ENCODE measurements at regions not wholly inside any gene's neighbourhood (a gene's known extent, or its start where the extent isn't known, plus 50 kb on each side); places are given as distances from the start of the nearest gene placed in this dataset.
A peak's percentile ranks its signal among the peaks of the same experiment; 100 is the strongest.
"Not testable (repeated sequence)": the region's sequence is repeated elsewhere in the genome, so short reads cannot be mapped to it uniquely, and the experiment has no call there.

DNA sequence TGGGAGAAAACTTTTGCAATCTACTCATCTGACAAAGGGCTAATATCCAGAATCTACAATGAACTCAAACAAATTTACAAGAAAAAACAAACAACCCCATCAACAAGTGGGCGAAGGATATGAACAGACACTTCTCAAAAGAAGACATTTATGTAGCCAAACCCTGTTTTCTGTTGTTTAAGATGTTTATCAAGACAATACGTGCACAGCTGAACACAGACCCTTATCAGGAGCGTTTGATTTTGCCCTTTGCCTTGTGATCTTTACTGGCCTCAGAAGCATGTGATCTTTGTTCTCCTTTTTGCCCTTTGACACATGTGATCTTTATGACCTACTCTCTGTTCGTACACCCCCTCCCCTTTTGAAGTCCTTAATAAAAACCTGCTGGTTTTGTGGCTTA is 83.7 kb downstream of the VCAM1 start:
- 32 to 61% (median 34%) methylated on average over 4 of the region's 4 CpGs for WGBS, 3 donors
- FAIRE-seq; H3K9me3 ChIP-seq (ENCODE audit: control insufficient read depth in 2 of 2, insufficient read depth in 1 of 2, low read depth in 1 of 2, low read length in 1 of 2); H3K4me1 ChIP-seq (ENCODE audit: control insufficient read depth in 3 of 3, insufficient read depth in 2 of 3, low read depth in 1 of 3, low read length in 2 of 3); H3K36me3 ChIP-seq (ENCODE audit: control insufficient read depth in 3 of 3, insufficient read depth in 2 of 3, low read depth in 1 of 3, low read length in 3 of 3); DNase-seq; H3K27ac ChIP-seq (ENCODE audit: low read depth in 1 of 3, low read length in 2 of 3); H3K27me3 ChIP-seq (ENCODE audit: control insufficient read depth in 3 of 3, insufficient read depth in 3 of 3, low read length in 3 of 3); H3K4me3 ChIP-seq (ENCODE audit: low read depth in 1 of 3, low read length in 3 of 3): not testable (repeated sequence)

DNA sequence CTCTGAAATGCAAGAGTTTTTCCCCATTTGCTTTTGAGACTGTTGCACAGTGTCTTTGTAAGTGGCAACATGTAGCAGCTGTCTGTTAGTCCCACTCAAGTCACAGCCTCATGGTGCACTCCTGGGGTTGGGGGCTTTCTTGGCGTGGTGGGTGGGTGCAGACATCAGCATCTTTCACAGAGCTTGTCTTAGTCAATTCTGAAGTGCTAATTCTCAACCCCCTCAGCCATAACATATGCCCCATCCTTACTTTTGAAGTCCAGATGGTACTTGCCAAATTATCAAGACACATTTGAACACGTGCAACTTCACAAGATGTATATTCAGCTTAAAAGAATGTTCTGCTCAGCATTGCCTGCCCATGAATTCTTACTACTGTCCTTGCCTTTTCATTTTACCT is 87.1 kb downstream of the VCAM1 start:
- Histone ChIP-seq H3K36me3 (ENCODE audit: control insufficient read depth in 3 of 3, insufficient read depth in 2 of 3, low read depth in 1 of 3, low read length in 3 of 3) (no peaks in the 10 kb centered on the region), H3K27me3 (ENCODE audit: control insufficient read depth in 3 of 3, insufficient read depth in 3 of 3, low read length in 3 of 3) (no peaks in the 10 kb centered on the region), H3K4me1 (ENCODE audit: control insufficient read depth in 3 of 3, insufficient read depth in 2 of 3, low read depth in 1 of 3, low read length in 2 of 3) (no peaks in the 10 kb centered on the region), H3K27ac (ENCODE audit: low read depth in 1 of 3, low read length in 2 of 3) (no peak overlapping the region), H3K9me3 (ENCODE audit: control insufficient read depth in 2 of 2, insufficient read depth in 1 of 2, low read depth in 1 of 2, low read length in 1 of 2) (no peaks in the 10 kb centered on the region), H3K4me3 (ENCODE audit: low read depth in 1 of 3, low read length in 3 of 3) (no peak overlapping the region)
- WGBS, 3 donors: 36 to 66% (median 40%) methylated on average over 2 of the region's 2 CpGs
- DNase-seq (no peak), FAIRE-seq (no peak)

DNA sequence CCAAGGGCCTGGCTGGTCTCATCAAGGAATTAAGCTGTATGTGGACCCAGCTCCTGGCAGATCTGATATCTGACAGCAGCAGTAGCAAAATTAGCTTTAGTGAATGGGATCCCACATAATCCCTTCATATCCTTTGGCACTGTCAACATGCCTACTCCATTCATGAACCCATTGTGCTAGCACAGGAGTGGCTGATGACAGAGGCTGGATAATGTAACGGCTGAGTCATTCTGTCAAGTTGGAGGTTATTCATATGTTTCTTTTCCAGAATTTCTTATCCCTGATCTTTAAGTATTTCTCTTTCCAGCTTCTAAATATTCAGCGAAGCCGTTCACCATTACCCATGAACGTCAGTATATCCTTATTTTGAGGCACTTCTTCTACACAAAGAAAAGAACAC is 84.3 kb downstream of the EXTL2 start:
- Histone ChIP-seq H3K27me3 (ENCODE audit: control insufficient read depth in 3 of 3, insufficient read depth in 3 of 3, low read length in 3 of 3) (no peaks in the 10 kb centered on the region), H3K4me1 (ENCODE audit: control insufficient read depth in 3 of 3, insufficient read depth in 2 of 3, low read depth in 1 of 3, low read length in 2 of 3) (no peaks in the 10 kb centered on the region), H3K27ac (ENCODE audit: low read depth in 1 of 3, low read length in 2 of 3) (no peak overlapping the region), H3K4me3 (ENCODE audit: low read depth in 1 of 3, low read length in 3 of 3) (no peak overlapping the region), H3K36me3 (ENCODE audit: control insufficient read depth in 3 of 3, insufficient read depth in 2 of 3, low read depth in 1 of 3, low read length in 3 of 3) (no peaks in the 10 kb centered on the region), H3K9me3 (ENCODE audit: control insufficient read depth in 2 of 2, insufficient read depth in 1 of 2, low read depth in 1 of 2, low read length in 1 of 2) (no peaks in the 10 kb centered on the region)
- 84 to 87% (median 86%) methylated on average over 4 of the region's 4 CpGs for WGBS, 3 donors
- no peak for FAIRE-seq
- no peak for DNase-seq

DNA sequence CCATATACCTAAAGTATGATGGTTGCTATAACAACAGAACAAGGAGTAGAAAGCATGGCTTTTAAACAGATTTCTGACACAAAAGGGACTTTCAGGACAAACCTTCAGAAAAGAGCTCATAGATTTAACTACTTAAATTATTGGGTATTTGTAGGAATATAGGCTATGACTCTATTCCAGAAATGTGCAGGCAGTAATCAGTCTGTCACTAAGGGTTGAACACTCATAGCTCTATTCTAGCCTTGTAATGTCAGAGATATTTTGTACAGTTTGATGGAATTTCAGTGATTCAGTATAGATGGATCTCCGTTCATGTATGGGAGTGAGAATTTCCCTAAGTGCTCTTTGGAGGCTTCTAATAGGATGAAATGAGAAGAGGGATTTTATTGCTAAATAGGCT is 82.8 kb downstream of the EXTL2 start:
- H3K27me3 ChIP-seq (ENCODE audit: control insufficient read depth in 3 of 3, insufficient read depth in 3 of 3, low read length in 3 of 3): no peaks in the 10 kb centered on the region
- H3K4me3 ChIP-seq (ENCODE audit: low read depth in 1 of 3, low read length in 3 of 3): no peak overlapping the region
- FAIRE-seq (no peak), DNase-seq (no peak)
- H3K9me3 ChIP-seq (ENCODE audit: control insufficient read depth in 2 of 2, insufficient read depth in 1 of 2, low read depth in 1 of 2, low read length in 1 of 2): no peaks in the 10 kb centered on the region
- H3K4me1 ChIP-seq (ENCODE audit: control insufficient read depth in 3 of 3, insufficient read depth in 2 of 3, low read depth in 1 of 3, low read length in 2 of 3): no peaks in the 10 kb centered on the region
- WGBS, 3 donors: 81 to 90% (median 85%) methylated on average over 1 of the region's 1 CpG
- H3K36me3 ChIP-seq (ENCODE audit: control insufficient read depth in 3 of 3, insufficient read depth in 2 of 3, low read depth in 1 of 3, low read length in 3 of 3): no peaks in the 10 kb centered on the region
- no peak overlapping the region for H3K27ac ChIP-seq (ENCODE audit: low read depth in 1 of 3, low read length in 2 of 3)

DNA sequence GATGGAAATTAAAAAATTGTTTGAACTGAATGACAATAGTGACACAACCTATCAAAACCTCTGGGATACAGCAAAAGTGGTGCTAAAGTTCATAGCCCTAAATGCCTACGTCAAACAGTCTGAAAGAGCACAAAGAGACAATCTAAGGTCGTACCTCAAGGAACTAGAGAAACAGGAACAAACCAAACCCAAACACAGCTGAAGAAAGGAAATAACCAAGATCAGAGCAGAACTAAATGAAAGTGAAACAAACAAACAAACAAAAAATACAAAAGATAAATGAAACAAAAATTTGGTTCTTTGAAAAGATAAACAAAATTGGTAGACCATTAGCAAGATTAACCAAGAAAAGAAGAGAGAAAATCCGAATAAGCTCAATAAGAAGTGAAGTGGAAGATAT is 79.7 kb downstream of the EXTL2 start:
- H3K4me3 ChIP-seq (ENCODE audit: low read depth in 1 of 3, low read length in 3 of 3); H3K9me3 ChIP-seq (ENCODE audit: control insufficient read depth in 2 of 2, insufficient read depth in 1 of 2, low read depth in 1 of 2, low read length in 1 of 2); H3K27ac ChIP-seq (ENCODE audit: low read depth in 1 of 3, low read length in 2 of 3); H3K27me3 ChIP-seq (ENCODE audit: control insufficient read depth in 3 of 3, insufficient read depth in 3 of 3, low read length in 3 of 3); H3K36me3 ChIP-seq (ENCODE audit: control insufficient read depth in 3 of 3, insufficient read depth in 2 of 3, low read depth in 1 of 3, low read length in 3 of 3); DNase-seq; H3K4me1 ChIP-seq (ENCODE audit: control insufficient read depth in 3 of 3, insufficient read depth in 2 of 3, low read depth in 1 of 3, low read length in 2 of 3): not testable (repeated sequence)
- WGBS, 3 donors: 45 to 58% (median 58%) methylated on average over 3 of the region's 3 CpGs
- FAIRE-seq: peak; percentile 26

DNA sequence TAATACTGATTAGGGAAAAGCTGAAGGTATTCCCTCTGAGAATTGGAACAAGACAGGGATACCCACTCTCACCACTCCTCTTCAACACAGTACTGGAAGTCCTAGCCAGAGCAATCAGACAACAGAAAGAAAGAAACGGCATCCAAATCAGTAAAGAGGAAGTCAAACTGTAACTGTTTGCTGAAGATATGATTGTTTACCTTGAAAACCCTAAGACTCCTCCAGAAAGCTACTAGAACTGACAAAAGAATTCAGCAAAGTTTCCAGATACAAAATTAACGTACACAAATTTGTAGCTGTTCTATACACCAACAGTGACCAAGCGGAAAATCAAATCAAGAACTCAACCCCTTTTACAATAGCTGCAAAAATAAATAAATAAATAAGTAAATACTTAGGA is 78.6 kb downstream of the EXTL2 start:
- Histone ChIP-seq H3K9me3 (ENCODE audit: control insufficient read depth in 2 of 2, insufficient read depth in 1 of 2, low read depth in 1 of 2, low read length in 1 of 2) (no peaks in the 10 kb centered on the region), H3K36me3 (ENCODE audit: control insufficient read depth in 3 of 3, insufficient read depth in 2 of 3, low read depth in 1 of 3, low read length in 3 of 3) (no peaks in the 10 kb centered on the region), H3K4me3 (ENCODE audit: low read depth in 1 of 3, low read length in 3 of 3) (no peak overlapping the region), H3K27ac (ENCODE audit: low read depth in 1 of 3, low read length in 2 of 3) (no peak overlapping the region), H3K4me1 (ENCODE audit: control insufficient read depth in 3 of 3, insufficient read depth in 2 of 3, low read depth in 1 of 3, low read length in 2 of 3) (no peaks in the 10 kb centered on the region), H3K27me3 (ENCODE audit: control insufficient read depth in 3 of 3, insufficient read depth in 3 of 3, low read length in 3 of 3) (no peaks in the 10 kb centered on the region)
- WGBS, 3 donors: 55 to 63% (median 63%) methylated on average over 3 of the region's 3 CpGs
- no peak for DNase-seq
- FAIRE-seq: no peak

- H3K4me1 ChIP-seq (ENCODE audit: control insufficient read depth in 3 of 3, insufficient read depth in 2 of 3, low read depth in 1 of 3, low read length in 2 of 3); FAIRE-seq; H3K9me3 ChIP-seq (ENCODE audit: control insufficient read depth in 2 of 2, insufficient read depth in 1 of 2, low read depth in 1 of 2, low read length in 1 of 2); H3K27ac ChIP-seq (ENCODE audit: low read depth in 1 of 3, low read length in 2 of 3); H3K27me3 ChIP-seq (ENCODE audit: control insufficient read depth in 3 of 3, insufficient read depth in 3 of 3, low read length in 3 of 3); H3K4me3 ChIP-seq (ENCODE audit: low read depth in 1 of 3, low read length in 3 of 3); DNase-seq; H3K36me3 ChIP-seq (ENCODE audit: control insufficient read depth in 3 of 3, insufficient read depth in 2 of 3, low read depth in 1 of 3, low read length in 3 of 3): not testable (repeated sequence)
- WGBS, 3 donors: 35 to 51% (median 42%) methylated on average over 6 of the region's 6 CpGs
These were observed 74.4 kb downstream of the EXTL2 start for GRCh38 chr1:100820195-100820594.

GRCh38 chr1:100821919-100822318 is 72.7 kb downstream of the EXTL2 start:
- H3K36me3 ChIP-seq (ENCODE audit: control insufficient read depth in 3 of 3, insufficient read depth in 2 of 3, low read depth in 1 of 3, low read length in 3 of 3); H3K27ac ChIP-seq (ENCODE audit: low read depth in 1 of 3, low read length in 2 of 3); H3K4me3 ChIP-seq (ENCODE audit: low read depth in 1 of 3, low read length in 3 of 3); H3K9me3 ChIP-seq (ENCODE audit: control insufficient read depth in 2 of 2, insufficient read depth in 1 of 2, low read depth in 1 of 2, low read length in 1 of 2); FAIRE-seq; DNase-seq; H3K4me1 ChIP-seq (ENCODE audit: control insufficient read depth in 3 of 3, insufficient read depth in 2 of 3, low read depth in 1 of 3, low read length in 2 of 3); H3K27me3 ChIP-seq (ENCODE audit: control insufficient read depth in 3 of 3, insufficient read depth in 3 of 3, low read length in 3 of 3): not testable (repeated sequence)
- 84 to 93% (median 92%) methylated on average over 2 of the region's 2 CpGs for WGBS, 3 donors

Measured in small intestine (tissue), 7 donors.